ENCODE measurements at regions not wholly inside any gene's neighbourhood (a gene's known extent, or its start where the extent isn't known, plus 50 kb on each side); places are given as distances from the start of the nearest gene placed in this dataset.

DNA sequence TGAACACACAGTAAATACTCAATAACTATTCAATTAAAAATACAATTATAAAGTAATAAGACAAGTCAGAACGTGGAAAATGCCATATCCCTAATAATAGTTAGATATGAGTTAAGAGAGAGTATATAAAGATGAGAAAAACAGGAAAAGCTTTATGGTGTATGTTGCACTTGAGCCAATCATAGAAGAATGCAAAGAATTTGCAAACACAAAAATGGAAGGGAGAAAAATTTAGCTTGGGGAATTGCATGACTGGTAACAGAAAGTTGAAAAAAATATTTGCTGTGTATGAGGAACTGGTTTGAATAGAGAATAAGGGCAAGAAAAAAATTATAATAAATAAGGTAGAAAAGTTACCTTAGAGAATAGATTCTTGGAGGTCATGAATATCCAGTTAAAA lies 739.6 kb upstream of the CXADR start:
- H3K36me3 ChIP-seq (ENCODE audit: control insufficient read depth in 1 of 2, insufficient read depth in 2 of 2, low read length in 2 of 2), result no peaks in the 10 kb centered on the region
- no peak overlapping the region for H3K4me3 ChIP-seq (ENCODE audit: low read depth in 1 of 2, low read length in 2 of 2)
- H3K27ac ChIP-seq (ENCODE audit: low read length), result no peak overlapping the region
- H3K9me3 ChIP-seq (ENCODE audit: control insufficient read depth in 1 of 2, low read length in 2 of 2), result no peaks in the 10 kb centered on the region
- H3K4me1 ChIP-seq (ENCODE audit: control insufficient read depth in 1 of 2, insufficient read depth in 2 of 2, low read length in 2 of 2), result no peaks in the 10 kb centered on the region
- no peaks in the 10 kb centered on the region for H3K27me3 ChIP-seq (ENCODE audit: low read depth, low read length)

DNA sequence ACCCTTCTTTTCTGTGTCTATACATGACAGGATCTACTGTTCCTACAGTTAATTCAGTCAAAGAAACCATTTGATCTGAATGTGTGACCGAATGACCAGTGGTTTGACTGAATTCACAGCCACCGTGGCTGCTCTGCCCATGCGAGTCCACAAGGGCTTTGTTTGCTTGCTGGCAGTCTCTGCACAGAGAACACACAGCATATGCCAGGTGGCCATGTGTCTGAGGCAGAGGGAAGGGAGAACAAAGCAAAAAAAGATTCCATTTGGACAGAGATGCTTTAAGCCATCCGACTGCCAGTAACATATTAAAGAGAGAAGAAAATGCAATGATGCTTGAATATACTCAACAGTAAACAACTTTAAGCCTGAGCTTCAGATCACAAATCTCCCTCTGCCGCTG lies 737.8 kb upstream of the CXADR start:
- Histone ChIP-seq H3K27ac (ENCODE audit: low read length) (no peak overlapping the region), H3K36me3 (ENCODE audit: control insufficient read depth in 1 of 2, insufficient read depth in 2 of 2, low read length in 2 of 2) (no peaks in the 10 kb centered on the region), H3K9me3 (ENCODE audit: control insufficient read depth in 1 of 2, low read length in 2 of 2) (no peaks in the 10 kb centered on the region), H3K4me1 (ENCODE audit: control insufficient read depth in 1 of 2, insufficient read depth in 2 of 2, low read length in 2 of 2) (no peaks in the 10 kb centered on the region), H3K27me3 (ENCODE audit: low read depth, low read length) (no peaks in the 10 kb centered on the region), H3K4me3 (ENCODE audit: low read depth in 1 of 2, low read length in 2 of 2) (no peak overlapping the region)

DNA sequence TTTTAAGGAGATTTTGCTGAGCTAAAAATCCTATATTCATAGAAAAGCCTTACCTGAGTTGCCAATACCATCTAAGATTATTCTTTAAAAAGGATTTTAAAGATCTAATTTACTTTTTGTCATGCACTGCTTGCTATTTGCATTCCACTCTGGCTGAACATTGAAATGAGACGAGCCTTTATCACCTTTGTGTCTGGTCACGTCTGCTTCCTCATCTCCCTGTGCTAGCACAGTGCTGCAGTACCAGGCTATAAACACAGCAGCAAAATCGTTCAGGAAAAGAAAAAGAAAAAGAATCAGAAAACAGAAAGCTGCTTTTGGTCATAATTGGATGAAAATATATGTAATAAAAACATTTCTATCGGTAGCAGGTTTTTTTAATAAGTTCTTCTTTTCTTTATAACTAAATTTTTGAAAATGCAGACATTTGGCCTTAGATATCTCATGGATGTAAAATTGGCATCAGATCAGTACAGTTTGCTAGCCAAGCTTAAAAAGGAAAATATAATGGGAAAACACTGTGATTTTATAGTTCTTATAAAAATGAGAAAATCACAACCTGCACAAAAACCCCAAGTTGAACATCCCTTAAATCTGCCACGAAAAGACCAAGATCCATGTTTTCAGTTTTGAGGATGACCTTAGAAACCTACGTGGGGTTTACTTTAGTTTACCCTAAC lies 735.7 kb upstream of the CXADR start:
- H3K9me3 ChIP-seq (ENCODE audit: control insufficient read depth in 1 of 2, low read length in 2 of 2), result no peaks in the 10 kb centered on the region
- H3K27me3 ChIP-seq (ENCODE audit: low read depth, low read length), result no peaks in the 10 kb centered on the region
- no peak overlapping the region for H3K4me3 ChIP-seq (ENCODE audit: low read depth in 1 of 2, low read length in 2 of 2)
- H3K27ac ChIP-seq (ENCODE audit: low read length), result no peak overlapping the region
- H3K4me1 ChIP-seq (ENCODE audit: control insufficient read depth in 1 of 2, insufficient read depth in 2 of 2, low read length in 2 of 2), result no peaks in the 10 kb centered on the region
- no peaks in the 10 kb centered on the region for H3K36me3 ChIP-seq (ENCODE audit: control insufficient read depth in 1 of 2, insufficient read depth in 2 of 2, low read length in 2 of 2)

DNA sequence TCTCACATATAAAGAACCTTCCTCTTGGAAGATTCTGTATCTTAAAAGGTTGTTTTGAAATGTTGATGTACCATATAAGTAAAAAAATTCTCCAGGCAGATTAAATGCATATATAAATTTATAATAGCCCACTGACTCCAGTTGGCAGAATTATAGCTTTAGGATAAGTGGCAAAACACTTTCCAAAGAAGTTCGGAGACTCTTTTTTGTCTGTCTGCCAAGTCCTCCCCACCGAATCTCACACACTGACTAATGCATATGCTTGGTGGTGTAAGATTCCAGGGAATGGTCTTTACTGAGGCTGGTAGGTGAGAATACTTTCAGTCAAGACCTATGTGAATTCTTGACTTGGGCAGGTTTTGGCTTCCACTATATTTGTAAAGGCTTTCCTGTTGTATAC lies 724.3 kb upstream of the CXADR start:
- Histone ChIP-seq H3K4me1 (ENCODE audit: control insufficient read depth in 1 of 2, insufficient read depth in 2 of 2, low read length in 2 of 2) (no peaks in the 10 kb centered on the region), H3K27ac (ENCODE audit: low read length) (no peak overlapping the region), H3K36me3 (ENCODE audit: control insufficient read depth in 1 of 2, insufficient read depth in 2 of 2, low read length in 2 of 2) (no peaks in the 10 kb centered on the region), H3K27me3 (ENCODE audit: low read depth, low read length) (no peaks in the 10 kb centered on the region), H3K9me3 (ENCODE audit: control insufficient read depth in 1 of 2, low read length in 2 of 2) (no peaks in the 10 kb centered on the region), H3K4me3 (ENCODE audit: low read depth in 1 of 2, low read length in 2 of 2) (no peak overlapping the region)

DNA sequence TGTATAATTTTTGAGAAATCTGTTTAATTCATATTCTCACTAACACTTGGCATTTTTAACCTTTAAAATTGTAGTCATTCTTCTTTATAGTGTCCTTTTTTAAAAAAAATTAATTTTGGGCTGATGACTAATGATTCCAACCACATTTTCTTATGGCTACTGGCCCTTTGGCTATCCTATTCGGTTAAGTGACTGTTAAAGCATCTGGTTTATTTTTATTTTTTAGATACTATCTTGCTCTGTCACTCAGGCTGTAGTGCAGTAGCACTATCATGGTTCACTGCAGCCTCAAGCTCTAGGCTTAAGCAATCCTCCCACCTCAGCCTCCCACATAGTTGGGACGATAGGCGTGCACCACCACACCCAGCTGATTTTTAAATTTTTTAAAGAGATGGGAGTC lies 723.2 kb upstream of the CXADR start:
- Histone ChIP-seq H3K27ac (ENCODE audit: low read length) (no peak overlapping the region), H3K27me3 (ENCODE audit: low read depth, low read length) (no peaks in the 10 kb centered on the region), H3K36me3 (ENCODE audit: control insufficient read depth in 1 of 2, insufficient read depth in 2 of 2, low read length in 2 of 2) (no peaks in the 10 kb centered on the region)

DNA sequence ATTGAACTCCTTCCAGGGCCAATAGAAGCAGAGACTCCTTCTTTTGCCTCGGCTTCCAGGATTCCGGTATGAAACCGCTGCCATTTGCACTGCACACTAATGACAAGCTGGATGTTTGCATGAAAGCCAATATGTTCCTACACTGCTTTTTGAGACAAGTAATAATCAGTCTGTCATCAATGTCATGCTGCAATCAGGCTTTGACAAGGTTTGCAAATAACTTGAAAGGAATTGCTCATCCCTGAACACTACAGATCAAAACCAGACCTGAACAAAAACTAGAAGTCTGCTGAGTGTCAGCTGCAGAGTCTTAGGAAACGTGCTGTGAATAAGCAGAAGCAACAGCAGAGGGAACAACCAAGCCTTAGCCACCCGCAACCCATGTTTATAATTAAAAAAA lies 720.7 kb upstream of the CXADR start:
- Histone ChIP-seq H3K36me3 (ENCODE audit: control insufficient read depth in 1 of 2, insufficient read depth in 2 of 2, low read length in 2 of 2) (no peaks in the 10 kb centered on the region), H3K27me3 (ENCODE audit: low read depth, low read length) (no peaks in the 10 kb centered on the region), H3K27ac (ENCODE audit: low read length) (no peak overlapping the region), H3K4me1 (ENCODE audit: control insufficient read depth in 1 of 2, insufficient read depth in 2 of 2, low read length in 2 of 2) (no peaks in the 10 kb centered on the region), H3K9me3 (ENCODE audit: control insufficient read depth in 1 of 2, low read length in 2 of 2) (no peaks in the 10 kb centered on the region), H3K4me3 (ENCODE audit: low read depth in 1 of 2, low read length in 2 of 2) (no peak overlapping the region)

More for the DNA sequence above, 723.2 kb upstream of the CXADR start:
- Histone ChIP-seq H3K4me3 (ENCODE audit: low read depth in 1 of 2, low read length in 2 of 2) (no peak overlapping the region), H3K4me1 (ENCODE audit: control insufficient read depth in 1 of 2, insufficient read depth in 2 of 2, low read length in 2 of 2) (no peaks in the 10 kb centered on the region), H3K9me3 (ENCODE audit: control insufficient read depth in 1 of 2, low read length in 2 of 2) (no peaks in the 10 kb centered on the region)

DNA sequence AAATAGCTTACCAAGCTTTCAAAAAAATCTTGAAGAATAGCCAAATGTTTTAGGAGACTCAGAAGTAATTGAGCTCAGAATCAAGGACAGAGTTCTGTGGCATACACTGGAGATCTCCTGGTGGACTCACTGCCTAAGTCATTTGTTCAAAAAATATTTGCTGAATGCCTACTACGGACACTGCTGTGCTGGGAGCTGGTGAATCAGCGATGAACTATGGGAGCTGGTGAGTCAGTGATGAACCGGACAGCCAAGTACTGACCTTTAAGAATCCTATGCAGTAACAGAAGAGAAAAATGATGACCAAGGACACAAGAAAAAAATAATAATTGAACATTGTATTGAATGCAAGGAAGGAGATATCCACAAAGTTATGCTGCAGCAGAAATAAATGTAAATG lies 717.9 kb upstream of the CXADR start:
- peaks cover 0 to 7% of the 10 kb centered on the region in 2 donors for H3K4me1 ChIP-seq (ENCODE audit: control insufficient read depth in 1 of 2, insufficient read depth in 2 of 2, low read length in 2 of 2)
- no peak overlapping the region for H3K27ac ChIP-seq (ENCODE audit: low read length)
- no peak overlapping the region for H3K4me3 ChIP-seq (ENCODE audit: low read depth in 1 of 2, low read length in 2 of 2)
- H3K9me3 ChIP-seq (ENCODE audit: control insufficient read depth in 1 of 2, low read length in 2 of 2), result peaks cover 0 to 3% of the 10 kb centered on the region in 2 donors
- no peaks in the 10 kb centered on the region for H3K27me3 ChIP-seq (ENCODE audit: low read depth, low read length)
- H3K36me3 ChIP-seq (ENCODE audit: control insufficient read depth in 1 of 2, insufficient read depth in 2 of 2, low read length in 2 of 2), result no peaks in the 10 kb centered on the region

DNA sequence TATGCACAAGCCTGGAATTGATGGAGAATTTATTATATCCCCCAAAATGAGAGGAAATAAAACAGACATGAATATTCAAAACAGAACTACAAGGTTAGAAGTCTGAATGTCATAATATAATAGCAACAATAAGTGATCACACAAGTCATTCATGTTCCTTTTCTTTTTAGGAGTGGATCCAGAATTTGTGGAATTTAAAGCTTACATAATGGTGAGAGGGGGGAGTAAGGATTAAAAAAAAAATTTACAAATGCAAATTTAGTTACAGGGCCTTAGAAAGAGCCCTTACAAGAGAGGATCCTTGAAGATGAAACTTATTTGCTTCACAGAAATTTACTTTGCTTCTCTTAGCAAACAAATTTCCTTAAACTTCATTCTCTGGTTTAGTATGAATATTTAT lies 716.1 kb upstream of the CXADR start:
- no peaks in the 10 kb centered on the region for H3K36me3 ChIP-seq (ENCODE audit: control insufficient read depth in 1 of 2, insufficient read depth in 2 of 2, low read length in 2 of 2)
- no peak overlapping the region for H3K4me3 ChIP-seq (ENCODE audit: low read depth in 1 of 2, low read length in 2 of 2)
- no peaks in the 10 kb centered on the region for H3K27me3 ChIP-seq (ENCODE audit: low read depth, low read length)
- no peak overlapping the region for H3K27ac ChIP-seq (ENCODE audit: low read length)
- H3K4me1 ChIP-seq (ENCODE audit: control insufficient read depth in 1 of 2, insufficient read depth in 2 of 2, low read length in 2 of 2), result peaks cover 0 to 7% of the 10 kb centered on the region in 2 donors
- peaks cover under 1 to 3% of the 10 kb centered on the region in 2 donors for H3K9me3 ChIP-seq (ENCODE audit: control insufficient read depth in 1 of 2, low read length in 2 of 2)

DNA sequence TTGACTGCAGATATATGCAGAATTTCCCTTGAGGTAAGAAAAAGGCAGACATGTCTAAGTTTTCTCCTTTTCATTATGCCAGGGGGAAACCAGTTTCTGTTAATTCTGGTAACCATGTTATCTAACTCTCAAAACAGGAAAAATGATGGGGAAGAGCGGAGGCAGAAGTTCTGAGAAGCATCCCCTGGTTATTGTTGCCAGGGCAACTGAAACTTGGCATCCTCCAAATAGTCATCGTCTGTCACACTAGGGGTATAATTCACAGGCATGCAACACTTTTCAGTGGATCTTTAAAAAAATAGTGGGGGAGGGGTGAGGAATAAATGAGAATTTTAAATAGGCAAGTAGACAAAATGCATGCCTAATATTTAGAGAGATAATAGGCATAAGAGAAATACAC lies 715.3 kb upstream of the CXADR start:
- Histone ChIP-seq H3K36me3 (ENCODE audit: control insufficient read depth in 1 of 2, insufficient read depth in 2 of 2, low read length in 2 of 2) (no peaks in the 10 kb centered on the region), H3K27me3 (ENCODE audit: low read depth, low read length) (no peaks in the 10 kb centered on the region), H3K27ac (ENCODE audit: low read length) (no peak overlapping the region), H3K4me3 (ENCODE audit: low read depth in 1 of 2, low read length in 2 of 2) (no peak overlapping the region), H3K9me3 (ENCODE audit: control insufficient read depth in 1 of 2, low read length in 2 of 2) (peaks cover 2 to 3% of the 10 kb centered on the region in 2 donors), H3K4me1 (ENCODE audit: control insufficient read depth in 1 of 2, insufficient read depth in 2 of 2, low read length in 2 of 2) (peaks cover 0 to 7% of the 10 kb centered on the region in 2 donors)

DNA sequence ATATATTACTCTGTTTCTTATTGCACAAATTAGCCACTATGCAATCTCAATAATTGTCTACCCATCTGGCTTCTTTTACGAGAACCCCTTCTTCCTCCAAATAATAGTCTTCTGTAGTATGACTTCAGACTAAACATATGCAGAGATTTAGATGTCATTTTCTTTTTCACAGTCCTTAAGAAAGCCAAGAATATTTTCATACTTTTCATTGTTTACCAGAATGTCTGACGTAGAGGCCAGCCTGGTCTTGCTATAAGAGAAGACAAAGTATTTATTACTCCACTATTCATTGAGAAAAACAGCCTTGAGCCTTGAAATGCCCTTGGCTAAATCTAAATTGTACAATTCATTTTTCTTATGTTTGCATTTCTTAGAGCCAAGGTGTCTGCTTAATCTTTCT lies 714.9 kb upstream of the CXADR start:
- Histone ChIP-seq H3K27me3 (ENCODE audit: low read depth, low read length) (no peaks in the 10 kb centered on the region), H3K4me3 (ENCODE audit: low read depth in 1 of 2, low read length in 2 of 2) (no peak overlapping the region), H3K9me3 (ENCODE audit: control insufficient read depth in 1 of 2, low read length in 2 of 2) (peaks cover 2 to 3% of the 10 kb centered on the region in 2 donors), H3K36me3 (ENCODE audit: control insufficient read depth in 1 of 2, insufficient read depth in 2 of 2, low read length in 2 of 2) (no peaks in the 10 kb centered on the region), H3K27ac (ENCODE audit: low read length) (no peak overlapping the region), H3K4me1 (ENCODE audit: control insufficient read depth in 1 of 2, insufficient read depth in 2 of 2, low read length in 2 of 2) (peaks cover 0 to 7% of the 10 kb centered on the region in 2 donors)

DNA sequence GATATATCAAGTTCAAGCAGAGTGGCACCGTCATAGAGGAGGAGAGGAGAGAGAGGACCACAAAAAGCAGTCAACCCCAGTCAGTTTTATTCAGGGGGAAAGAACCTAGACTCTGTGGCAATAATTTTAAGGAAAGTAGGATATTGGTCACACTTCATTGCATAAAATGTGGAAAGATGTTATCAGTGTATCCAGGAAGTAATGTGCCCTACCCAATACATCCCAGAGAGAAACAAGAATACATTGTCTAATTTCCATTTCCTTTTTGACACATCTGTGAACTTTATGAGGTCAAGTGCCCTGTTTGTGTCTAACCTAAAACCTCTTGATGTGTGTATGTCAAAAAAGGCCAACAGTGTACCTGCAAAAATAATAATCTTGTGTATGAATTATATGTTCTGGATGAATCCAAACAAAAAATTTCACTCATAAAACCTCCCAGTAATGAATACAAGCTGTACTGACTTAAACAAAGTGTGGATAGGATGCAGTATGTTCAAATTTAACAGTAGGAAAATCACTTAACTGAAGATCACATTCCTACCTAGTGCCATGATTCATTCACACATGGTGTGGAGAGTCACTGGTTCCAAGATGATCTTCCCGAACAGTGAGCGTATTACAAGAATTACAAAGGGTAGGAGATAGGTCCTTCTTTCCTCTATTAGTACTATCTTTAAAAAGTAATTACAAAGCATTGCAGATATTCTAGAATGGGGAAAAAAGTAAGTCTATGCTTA lies 712.1 kb upstream of the CXADR start:
- no peak overlapping the region for H3K4me3 ChIP-seq (ENCODE audit: low read depth in 1 of 2, low read length in 2 of 2)
- peaks cover 3 to 11% of the 10 kb centered on the region in 2 donors for H3K9me3 ChIP-seq (ENCODE audit: control insufficient read depth in 1 of 2, low read length in 2 of 2)
- peaks cover 0 to 7% of the 10 kb centered on the region in 2 donors for H3K4me1 ChIP-seq (ENCODE audit: control insufficient read depth in 1 of 2, insufficient read depth in 2 of 2, low read length in 2 of 2)
- H3K27ac ChIP-seq (ENCODE audit: low read length), result no peak overlapping the region
- H3K36me3 ChIP-seq (ENCODE audit: control insufficient read depth in 1 of 2, insufficient read depth in 2 of 2, low read length in 2 of 2), result no peaks in the 10 kb centered on the region
- no peaks in the 10 kb centered on the region for H3K27me3 ChIP-seq (ENCODE audit: low read depth, low read length)

All from muscle layer of duodenum (tissue), 2 donors.